HG03045 (cell line): ENCODE measurements at regions not wholly inside any gene's neighbourhood (a gene's known extent, or its start where the extent isn't known, plus 50 kb on each side); places are given as distances from the start of the nearest gene placed in this dataset.

Experiments used
- ATAC-seq: cut with Tn5 transposase; IDR thresholded peaks from one replicate; pipeline ENCODE4 v1.9.1; 2021; ENCODE audit warnings: mild to moderate bottlenecking, moderate library complexity; ENCODE audit not compliant: unreplicated experiment

DNA sequence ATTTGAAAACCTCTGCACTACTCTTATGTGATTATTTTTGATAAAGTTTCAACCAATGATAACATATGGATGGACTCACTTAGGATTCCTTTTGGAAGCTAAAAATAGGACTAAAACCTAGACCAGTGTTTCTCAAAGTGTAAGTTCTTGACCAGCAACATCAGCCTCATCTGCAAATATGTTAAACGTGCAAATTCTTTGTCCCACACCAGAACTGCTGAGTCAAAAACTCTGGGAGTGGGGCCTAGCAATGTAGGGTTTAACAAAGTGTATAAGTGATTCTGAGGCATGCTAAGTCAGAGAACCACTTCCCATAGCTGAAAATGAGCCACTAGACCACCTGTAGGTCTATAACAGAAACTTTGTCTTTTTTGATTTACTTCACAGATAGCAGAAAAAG is 1247.2 kb upstream of the PIK3C3 start:
- ATAC-seq, result no peak

DNA sequence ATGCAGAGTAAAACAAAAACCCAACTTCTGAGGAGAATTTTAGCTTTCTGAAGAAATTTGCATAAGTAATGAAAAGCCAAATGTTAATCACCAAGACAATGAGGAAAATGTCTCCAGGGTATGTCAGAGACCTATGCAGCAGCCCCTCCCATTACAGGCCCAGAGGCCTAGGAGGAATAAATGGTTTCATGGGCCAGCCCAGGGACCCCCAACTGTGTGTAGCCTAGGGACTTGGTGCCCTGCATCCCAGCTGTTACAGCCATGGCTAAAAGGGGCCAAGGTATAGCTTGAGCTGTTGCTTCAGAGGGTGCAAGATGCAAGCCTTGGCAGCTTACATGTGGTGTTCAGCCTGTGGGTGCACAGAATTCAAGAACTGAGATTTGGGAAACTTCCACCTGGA is 1256.9 kb upstream of the PIK3C3 start:
- ATAC-seq, result no peak

DNA sequence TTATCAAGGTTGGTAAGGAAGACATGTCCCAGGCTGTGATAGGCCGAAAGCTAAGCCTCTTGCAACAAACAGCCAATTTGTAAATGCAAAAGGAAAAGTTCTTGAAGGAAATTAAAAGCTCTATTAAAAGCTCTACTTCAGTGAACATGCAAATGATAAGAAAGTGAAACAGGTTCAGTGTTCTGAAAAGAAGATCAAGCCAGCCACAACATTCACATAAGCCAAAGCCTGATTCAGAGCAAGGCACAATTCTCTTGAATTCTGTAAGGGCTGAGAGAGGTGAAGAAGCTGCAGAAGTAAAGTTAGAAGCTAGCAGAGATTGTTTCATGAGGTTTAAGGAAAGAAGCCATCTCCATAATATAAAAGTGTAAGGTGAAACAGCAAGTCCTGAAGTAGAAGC is 1259.5 kb upstream of the PIK3C3 start:
- ATAC-seq, result no peak

DNA sequence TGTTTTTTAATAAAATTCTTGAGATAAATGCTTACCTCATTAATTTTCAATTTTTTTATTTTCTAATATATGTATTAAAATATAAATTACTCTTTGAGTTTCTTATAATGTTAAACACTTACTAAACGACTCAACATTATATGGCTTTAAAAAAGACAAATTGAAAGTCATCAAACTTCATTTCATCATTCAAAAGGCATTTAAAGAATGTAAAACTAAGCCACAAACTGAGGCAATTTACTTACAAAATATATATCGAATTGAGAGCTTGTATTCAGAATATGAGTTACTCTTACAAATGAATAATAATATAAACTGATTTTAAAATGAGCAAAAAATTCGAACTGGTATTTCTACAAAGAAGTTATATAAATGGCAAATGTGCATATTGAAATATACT is 1262.2 kb upstream of the PIK3C3 start:
- no peak for ATAC-seq

DNA sequence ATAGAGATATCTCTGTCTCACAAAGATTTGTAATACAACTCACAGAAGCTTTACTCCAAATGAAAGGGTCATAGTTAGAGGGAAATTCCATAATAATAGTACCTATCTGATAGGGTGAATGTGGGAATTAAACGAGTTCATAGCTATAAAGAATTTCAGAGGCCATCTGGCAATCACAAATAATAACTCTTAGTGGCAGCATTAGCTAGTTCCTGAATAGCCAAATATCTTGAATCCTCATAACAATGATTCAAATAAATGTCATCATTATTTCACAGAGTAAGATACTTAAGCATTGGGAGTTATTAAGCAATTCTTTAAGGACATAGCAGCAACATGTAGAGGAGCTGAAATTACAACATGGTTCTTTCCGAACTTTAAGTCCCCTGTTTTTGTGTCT is 1265.0 kb upstream of the PIK3C3 start:
- ATAC-seq, result no peak

DNA sequence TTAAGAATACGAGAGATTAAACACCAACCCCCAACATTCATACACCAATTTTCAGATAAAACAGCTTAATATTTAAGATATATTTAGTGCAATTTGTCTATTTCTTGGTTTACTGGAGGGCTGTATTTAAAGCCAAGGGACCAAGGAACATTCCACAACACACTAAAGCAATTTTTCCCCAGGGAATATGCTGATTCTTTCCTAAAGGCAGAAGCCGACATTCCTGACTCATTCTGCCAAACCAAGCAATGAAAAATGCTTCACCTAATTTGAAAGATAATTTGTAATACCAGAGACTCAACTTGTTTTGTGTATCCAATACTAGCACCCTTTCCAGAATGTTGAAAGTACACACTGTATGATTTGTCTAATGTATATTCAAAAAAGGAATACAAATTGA is 1267.6 kb upstream of the PIK3C3 start:
- no peak for ATAC-seq

DNA sequence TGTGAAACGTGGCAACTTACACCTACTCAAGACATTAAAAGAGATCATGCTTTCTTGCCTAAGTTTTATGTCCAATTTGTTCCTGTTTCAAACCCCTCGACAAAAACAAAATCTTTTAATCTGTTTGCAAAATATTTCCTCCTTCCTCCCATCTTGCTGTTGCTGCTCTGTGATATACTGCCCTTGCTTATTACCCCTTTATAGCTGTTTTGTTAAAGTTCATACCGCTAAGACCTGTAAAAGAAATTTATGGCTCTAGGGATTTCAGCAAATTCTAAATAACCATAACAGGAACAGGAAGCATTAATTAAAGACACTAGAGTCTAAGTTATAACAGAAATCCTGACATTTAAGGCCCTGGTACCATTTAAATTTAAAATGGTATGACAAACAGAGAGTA is 1268.2 kb upstream of the PIK3C3 start:
- ATAC-seq, result no peak

DNA sequence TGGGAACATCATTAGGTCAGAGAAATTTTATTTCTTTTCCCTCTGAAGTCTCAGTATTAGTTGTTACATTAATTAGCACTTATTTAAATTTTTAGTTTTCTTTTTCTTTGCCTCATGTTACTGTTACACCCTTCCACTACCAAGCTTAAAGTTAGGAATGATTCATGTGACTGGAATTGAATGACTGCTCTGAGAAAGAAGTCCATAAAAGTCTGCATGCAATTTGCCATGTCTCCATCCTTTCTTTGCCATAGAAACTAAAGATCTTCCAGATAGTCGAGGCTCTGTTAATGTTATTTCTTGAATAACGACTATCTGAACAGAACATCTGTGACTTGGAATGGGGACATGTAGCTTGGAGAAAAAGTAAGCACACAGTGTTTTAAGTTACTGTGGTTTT is 1269.8 kb upstream of the PIK3C3 start:
- ATAC-seq, result no peak

DNA sequence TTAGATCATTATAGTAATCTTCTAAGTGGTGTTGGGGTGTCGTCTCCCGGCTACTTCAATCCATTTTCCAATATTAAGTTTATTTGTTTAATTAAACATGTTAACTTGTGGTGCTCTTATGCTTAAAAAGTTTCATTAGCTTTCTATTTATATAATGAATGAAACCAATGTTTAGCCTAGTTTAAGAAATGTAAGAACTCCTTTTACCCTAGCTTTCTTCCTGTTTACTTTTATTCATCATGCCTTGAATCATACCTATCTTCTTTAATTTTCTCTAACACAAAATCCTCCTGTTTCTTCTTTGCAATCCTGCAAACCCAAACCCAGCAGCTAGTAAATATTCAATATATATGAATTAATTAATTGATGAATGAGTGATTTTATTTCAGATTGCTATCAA is 1276.7 kb upstream of the PIK3C3 start:
- ATAC-seq, result no peak

DNA sequence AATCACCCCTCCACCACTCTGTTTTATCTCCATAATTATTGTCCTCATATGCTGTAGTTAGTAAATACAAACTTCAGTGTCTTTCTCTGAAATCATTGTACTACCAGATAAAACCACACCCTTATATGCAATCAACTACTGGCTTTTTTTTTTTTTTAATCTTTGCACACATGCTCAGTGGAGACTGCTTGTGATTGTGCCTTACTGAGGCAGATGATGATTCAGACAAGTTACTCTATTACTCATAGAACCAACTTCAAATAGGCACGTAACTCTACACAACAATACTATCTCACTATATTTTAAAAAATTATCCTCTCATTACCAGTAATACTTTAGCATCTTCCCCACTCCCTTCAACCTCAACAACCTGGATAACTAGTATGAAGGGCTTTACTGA is 1278.4 kb upstream of the PIK3C3 start:
- no peak for ATAC-seq

DNA sequence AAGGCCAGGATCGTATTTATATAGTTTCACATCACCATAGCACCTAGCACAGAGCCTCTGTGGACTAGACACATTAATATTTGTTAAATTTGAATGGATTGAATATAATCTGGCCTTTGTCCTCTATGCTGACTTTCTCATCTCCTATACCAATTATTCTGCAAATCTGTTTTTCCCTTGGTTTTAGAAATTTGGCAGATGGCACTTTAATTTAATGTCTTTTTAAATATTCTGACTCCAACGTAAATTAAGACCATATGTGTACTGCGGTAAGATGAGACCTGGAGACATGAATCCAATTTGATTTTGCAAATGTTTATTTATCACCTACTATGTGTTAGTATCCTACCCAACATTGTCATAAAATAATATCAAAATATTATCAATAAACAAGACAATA is 1281.9 kb upstream of the PIK3C3 start:
- ATAC-seq, result no peak

DNA sequence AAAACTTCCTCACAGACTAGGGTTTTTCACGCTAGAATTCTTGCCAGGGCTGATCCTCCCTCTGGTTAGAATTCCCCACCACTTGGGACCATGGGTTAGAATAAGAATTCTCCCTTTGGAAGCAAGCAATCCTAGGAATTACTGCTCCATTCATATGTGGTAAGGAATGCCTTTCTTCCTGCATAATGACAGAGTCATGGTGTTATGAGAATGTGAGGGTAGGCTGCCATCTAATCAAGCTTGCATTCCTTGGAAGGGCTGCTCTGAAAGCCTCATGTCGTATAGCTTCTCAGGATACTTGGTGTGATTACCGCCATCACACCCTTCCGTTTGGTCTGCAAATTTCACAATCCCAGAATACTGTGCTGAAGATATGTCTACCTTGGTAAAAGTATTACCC is 1282.4 kb upstream of the PIK3C3 start:
- no peak for ATAC-seq

DNA sequence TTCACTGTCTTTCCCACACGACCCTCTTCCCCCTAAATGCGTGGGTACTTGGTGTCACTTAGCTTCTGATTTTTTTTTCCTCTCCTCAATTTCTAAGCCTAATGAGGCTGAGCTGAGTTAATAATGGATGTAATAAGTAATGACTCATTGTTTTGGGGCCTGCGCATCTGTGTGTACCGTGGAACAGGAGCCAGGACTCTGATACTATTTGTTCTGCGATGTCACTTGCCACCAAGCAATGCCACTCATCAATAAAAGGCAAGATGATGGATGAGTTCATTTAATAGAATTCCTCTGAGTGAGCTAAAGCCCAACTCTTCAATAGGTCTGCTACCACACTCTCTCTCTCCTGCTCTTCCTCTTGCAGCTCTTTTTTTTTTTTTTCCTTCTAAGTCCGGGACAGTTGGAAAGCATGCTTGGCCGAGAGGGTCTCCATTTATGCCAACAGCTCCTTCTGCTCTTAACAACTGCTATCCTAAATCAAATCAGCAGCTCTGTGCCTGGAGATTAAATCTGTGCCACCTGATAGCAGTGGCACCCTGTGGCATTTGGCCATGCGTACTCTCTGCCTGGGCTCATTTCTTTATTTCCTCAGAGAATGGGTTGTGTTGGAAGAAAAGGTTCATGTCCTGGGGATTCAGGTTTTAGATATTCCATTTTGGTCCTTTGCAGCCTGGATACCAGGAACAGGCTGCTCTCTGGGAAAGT is 1284.2 kb upstream of the PIK3C3 start:
- no peak for ATAC-seq

DNA sequence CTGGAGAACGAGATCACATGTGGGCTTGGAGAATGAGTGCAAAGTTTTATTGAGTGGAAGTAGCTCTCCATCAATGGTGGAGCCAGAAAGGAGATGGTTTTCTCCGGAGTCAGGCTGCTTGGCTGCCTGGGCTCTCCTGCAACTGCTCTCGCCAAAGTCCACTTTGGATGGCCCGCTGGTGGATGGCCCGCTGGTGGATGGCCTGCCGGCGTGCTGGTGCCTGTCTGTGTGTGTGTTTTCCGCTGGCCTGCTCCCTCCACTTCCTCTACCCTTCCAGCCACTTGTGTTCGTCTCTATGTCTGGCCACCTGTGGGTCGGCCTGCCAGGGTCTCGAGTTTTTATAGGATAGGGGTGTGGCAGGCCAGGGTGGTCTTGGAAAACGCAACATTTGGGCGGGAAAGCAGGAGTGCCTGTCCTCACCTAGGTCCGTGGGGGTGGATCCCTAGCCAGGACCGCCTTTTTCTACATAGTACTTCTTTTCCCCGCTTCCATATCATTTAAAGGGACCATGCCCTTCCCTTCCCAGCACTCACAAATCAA is 1292.1 kb upstream of the PIK3C3 start:
- no peak for ATAC-seq

DNA sequence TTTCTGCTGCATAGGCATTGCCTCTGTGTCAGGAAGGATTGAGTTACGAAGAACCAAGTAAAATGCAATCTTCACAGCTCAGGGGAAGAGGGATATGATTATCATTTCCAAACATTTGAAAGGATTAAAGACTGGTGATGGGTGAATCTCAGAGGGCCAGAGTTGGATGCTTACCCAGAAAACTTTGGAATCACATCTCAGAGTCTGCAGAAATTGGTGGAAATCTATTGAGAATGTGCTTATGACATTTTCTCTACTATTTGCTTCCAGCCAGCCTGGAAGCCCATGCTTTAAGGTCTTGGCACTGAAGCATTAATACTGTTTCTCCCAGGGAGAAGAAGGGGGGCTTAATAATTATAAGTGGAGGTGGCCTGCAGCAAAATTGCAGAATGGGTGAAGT is 1301.4 kb upstream of the PIK3C3 start:
- no peak for ATAC-seq

DNA sequence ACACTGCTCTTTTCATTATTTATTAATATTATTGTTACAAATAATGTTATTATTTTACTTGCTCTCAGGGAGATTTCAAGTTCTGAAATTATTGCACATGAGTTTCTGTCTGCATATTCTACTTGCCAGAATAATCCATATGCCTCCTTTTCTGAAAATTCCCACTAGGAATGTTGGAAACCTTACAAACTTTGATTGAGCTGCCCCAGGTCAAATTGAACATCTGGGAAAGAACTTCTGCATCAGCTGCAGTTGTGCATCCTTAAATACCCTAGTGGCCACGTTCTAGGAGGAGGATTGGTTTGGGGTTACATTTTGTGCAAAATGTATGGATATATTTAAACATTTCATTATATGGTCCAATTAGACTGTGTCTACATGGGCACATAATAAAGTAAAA is 1302.7 kb upstream of the PIK3C3 start:
- ATAC-seq, result no peak

DNA sequence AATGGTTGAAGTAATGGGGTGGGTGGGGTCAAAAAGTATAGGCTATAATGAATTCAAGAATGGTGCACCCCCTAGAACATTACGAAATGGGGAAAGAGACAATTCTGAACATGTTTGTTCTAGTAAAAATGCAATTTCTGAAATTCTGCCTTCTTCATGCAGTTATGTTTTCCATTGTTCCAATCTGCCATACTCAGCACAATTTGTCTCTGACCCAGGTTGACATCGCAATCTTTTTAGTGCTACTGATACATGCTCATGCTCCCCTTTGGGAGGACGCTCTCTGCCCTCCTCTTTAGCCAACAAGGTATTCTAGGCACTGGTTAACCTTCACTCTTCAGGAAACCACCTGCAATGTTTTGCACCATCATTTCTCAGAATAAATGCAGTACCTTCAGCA is 1303.9 kb upstream of the PIK3C3 start:
- no peak for ATAC-seq

DNA sequence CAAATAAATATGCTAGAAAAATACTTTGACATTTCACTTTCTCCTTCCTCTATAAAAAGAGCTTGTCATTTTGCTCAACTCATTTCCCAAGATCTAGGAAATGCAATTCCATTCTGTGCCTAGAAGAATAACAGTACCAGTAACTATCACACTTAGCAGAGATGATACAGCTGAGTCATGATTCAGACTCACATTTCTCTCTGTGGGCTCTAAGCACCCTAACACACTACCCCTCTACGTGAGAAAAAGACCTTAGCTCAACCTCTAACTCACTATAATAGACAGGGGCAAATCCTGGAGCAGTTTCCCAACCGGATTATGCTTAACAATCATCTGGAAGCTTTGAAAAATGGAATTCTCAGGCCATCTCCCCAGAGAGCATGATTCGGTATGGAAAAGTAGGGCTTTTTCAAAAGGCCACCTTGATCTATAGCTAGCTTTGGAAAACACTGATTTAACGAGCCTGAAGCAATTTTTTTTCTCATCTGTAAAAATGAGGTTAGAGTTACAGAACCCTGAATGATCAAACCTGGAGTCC is 1312.3 kb upstream of the PIK3C3 start:
- ATAC-seq, result no peak

DNA sequence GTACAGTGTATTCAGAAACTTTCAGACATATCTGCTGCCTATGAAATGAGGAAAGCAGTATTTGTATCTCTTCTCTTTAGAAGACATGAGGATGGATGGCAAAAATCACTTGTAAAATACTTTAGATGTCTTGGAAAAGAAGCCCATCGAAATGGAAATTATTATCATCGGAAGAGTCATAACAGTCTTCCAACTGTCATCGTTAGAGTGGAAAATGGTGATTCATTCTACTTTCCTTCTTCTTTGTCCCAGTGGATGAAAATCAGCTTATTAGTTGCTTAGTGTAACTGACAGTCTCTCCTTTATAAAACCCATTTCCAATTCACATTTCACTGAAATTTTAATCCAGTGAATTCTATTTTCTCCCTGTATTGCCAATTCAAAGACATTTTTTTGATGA is 1323.7 kb upstream of the PIK3C3 start:
- ATAC-seq, result no peak

DNA sequence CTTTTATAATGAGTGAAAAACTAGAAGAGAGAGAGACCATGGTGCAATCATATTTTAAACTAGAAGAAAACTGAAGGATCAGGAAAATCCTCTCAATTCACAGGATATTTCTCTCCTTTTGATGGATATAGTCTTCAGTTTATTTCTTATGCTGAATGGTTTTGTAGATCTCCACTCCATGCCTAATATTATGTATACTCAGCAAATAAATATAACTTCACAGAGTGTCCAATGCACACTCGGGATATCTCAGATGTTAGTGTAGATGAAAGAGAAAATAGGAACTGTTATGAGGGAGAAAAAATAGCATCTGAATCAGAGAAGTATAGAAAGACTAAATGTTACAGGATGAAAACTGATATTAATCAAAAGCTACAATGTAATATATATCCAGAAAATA is 1324.5 kb upstream of the PIK3C3 start:
- ATAC-seq, result no peak

DNA sequence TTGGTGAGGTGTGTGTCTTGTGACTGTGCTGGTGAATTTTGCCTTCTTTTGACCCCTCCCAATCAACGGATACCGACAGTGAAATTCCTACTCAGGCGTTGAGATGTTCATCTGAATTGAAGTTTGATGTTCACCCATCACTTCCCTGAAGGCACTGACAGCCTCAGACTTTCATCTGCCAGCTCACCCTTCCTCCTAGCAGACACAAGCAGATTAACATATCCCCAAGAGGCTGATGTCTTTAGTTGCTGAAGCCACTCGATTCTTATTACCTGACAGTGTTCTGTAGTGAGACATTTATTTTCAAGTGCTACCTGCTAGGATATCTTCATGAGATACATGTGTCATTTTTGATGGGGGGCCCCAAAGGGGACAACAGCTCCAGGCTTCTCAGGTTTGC is 1330.1 kb upstream of the PIK3C3 start:
- no peak for ATAC-seq

DNA sequence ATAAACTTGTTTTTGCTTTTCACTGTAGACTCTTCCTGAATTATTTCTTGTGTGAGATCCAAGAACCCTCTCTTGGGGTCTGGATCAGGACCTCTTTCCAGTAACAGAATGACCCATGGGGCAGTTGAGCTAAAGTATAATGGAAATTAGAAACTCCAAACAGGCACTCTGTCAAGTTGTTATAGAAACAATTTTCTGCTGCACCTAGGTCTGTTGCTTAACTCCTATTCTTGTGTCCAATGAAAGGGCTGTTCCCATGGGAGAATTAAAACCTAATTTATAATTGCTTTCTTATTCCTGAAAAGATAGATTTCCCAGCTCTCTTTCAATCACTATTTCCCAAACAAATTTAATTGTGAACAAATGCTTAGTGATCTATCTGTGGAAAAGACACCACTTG is 1341.3 kb upstream of the PIK3C3 start:
- no peak for ATAC-seq

DNA sequence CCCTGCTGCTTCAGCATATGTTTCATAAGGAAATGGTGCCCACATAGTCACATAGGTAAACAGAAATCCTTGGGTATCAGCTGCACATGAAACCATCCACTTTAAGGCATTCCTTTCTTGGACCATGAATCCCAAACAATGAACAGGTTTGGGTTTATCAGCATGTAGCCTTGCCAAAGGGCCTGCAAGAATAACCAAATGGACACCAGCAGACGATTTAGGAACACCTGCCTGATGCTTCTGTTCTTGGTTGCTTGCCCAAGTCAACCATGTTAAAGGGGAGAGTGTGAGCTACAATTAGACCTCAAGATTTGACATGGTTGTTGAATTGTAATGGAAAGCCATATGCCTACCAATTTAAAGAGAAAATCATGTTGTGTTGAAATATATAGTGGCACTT is 1342.7 kb upstream of the PIK3C3 start:
- no peak for ATAC-seq
